ENCODE measurements at regions not wholly inside any gene's neighbourhood (a gene's known extent, or its start where the extent isn't known, plus 50 kb on each side); places are given as distances from the start of the nearest gene placed in this dataset.

DNA sequence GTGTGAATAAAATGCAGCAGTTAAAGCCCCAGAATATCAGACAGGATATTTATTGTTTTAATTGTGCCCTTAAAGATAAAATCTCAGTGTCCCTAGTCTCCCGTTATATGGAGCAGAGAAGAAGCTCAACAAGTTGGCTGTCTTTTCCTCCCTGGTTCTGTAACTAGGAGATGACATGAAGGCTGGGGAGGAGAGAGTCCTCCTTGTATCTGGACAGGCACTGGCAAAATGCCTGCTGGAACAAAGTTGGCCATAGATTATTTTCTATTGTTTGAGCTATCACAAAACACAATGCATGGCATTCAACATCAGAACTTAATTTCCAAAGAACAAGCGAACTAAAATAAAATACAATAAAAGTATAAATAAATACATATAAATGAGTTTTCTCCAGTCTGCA lies 694.9 kb upstream of the KCND2 start:
- no peaks in the 10 kb centered on the region for H3K36me3 ChIP-seq (replicated peaks)
- in situ Hi-C loops (cut with HindIII; ENCODE audit: low pct_ligation_motif_present, low sequenced_read_pairs) = no loop called here
- no peak for DNase-seq
- TF ChIP-seq, protein P1, sequence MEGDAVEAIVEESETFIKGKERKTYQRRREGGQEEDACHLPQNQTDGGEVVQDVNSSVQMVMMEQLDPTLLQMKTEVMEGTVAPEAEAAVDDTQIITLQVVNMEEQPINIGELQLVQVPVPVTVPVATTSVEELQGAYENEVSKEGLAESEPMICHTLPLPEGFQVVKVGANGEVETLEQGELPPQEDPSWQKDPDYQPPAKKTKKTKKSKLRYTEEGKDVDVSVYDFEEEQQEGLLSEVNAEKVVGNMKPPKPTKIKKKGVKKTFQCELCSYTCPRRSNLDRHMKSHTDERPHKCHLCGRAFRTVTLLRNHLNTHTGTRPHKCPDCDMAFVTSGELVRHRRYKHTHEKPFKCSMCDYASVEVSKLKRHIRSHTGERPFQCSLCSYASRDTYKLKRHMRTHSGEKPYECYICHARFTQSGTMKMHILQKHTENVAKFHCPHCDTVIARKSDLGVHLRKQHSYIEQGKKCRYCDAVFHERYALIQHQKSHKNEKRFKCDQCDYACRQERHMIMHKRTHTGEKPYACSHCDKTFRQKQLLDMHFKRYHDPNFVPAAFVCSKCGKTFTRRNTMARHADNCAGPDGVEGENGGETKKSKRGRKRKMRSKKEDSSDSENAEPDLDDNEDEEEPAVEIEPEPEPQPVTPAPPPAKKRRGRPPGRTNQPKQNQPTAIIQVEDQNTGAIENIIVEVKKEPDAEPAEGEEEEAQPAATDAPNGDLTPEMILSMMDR (IDR thresholded peaks at IDR 0.05; ENCODE audit: low read depth, low read length, missing control alignments) = no peak
- no peak overlapping the region for H3K4me3 ChIP-seq (ENCODE audit: low read depth, low read length)
- H3K27me3 ChIP-seq (replicated peaks) = no peaks in the 10 kb centered on the region
- H3K27ac ChIP-seq = no peak overlapping the region

DNA sequence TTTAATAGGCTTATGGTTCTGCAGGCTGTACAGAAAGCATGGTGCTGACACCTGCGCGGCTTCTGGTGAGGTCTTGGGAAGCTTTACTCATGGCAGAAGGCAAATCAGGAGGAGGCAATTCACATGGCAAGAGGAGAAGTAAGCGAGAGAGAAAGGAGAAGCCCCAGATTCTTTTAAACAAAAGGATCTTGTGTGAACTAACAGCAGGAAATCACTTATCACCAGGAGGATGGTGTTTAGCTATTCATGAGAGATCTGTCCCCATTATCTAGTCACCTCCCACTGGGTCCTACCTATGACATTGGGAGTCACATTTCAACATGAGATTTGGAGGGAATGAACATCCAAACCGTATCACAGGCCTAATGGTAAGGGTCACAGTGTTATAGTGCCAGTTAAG lies 678.0 kb upstream of the KCND2 start:
- no peak for DNase-seq
- in situ Hi-C loops (cut with HindIII; ENCODE audit: low pct_ligation_motif_present, low sequenced_read_pairs) = no loop called here
- no peaks in the 10 kb centered on the region for H3K36me3 ChIP-seq (replicated peaks)
- TF ChIP-seq, protein P1 (IDR thresholded peaks at IDR 0.05; ENCODE audit: low read depth, low read length, missing control alignments) = no peak
- H3K4me3 ChIP-seq (ENCODE audit: low read depth, low read length) = no peak overlapping the region
- H3K27me3 ChIP-seq (replicated peaks) = no peaks in the 10 kb centered on the region
- no peak overlapping the region for H3K27ac ChIP-seq

DNA sequence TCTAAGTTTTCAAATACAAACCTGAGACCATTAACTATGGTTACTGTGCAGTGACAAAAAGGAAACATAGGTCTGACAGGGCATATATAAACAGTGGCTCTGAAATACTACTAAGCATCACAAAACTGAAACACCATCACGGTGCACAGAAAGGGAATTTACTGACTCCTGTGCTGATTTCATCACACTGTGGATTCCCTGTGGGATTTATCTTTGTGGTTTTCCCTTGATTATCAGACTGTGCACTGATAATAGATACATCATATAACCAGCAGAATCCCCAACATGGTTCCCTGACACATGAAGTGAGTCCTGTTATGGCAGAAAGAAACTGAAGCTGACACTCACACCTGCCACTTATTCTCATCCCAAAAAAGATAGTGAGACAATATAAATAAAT lies 676.3 kb upstream of the KCND2 start:
- H3K36me3 ChIP-seq (replicated peaks) = no peaks in the 10 kb centered on the region
- H3K4me3 ChIP-seq (ENCODE audit: low read depth, low read length) = no peak overlapping the region
- TF ChIP-seq, protein P1 (IDR thresholded peaks at IDR 0.05; ENCODE audit: low read depth, low read length, missing control alignments) = no peak
- no peak overlapping the region for H3K27ac ChIP-seq
- in situ Hi-C loops (cut with HindIII; ENCODE audit: low pct_ligation_motif_present, low sequenced_read_pairs) = no loop called here
- no peaks in the 10 kb centered on the region for H3K27me3 ChIP-seq (replicated peaks)
- peak; percentile 40 for DNase-seq

DNA sequence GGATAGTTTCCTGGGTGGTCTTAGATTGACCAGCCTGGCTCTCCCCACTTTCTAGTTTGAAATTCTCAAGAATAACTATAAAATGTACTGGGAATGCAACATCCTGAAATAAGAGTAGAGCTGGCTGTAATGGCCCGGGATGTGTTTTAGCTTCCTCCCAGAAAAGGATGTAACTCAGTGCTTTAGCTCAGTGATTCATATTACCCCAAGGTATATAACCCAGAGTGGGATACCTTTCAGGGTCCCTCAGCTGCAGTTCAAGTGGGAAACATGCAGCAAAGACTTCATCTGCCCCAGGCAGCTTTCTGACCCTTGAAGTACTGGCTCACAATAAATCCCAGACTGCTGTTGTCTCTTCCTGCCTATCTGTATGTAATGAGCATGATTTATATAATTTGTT lies 666.7 kb upstream of the KCND2 start:
- no peak overlapping the region for H3K4me3 ChIP-seq (ENCODE audit: low read depth, low read length)
- DNase-seq = no peak
- H3K36me3 ChIP-seq (replicated peaks) = no peaks in the 10 kb centered on the region
- in situ Hi-C loops (cut with HindIII; ENCODE audit: low pct_ligation_motif_present, low sequenced_read_pairs) = no loop called here
- TF ChIP-seq, protein P1 (IDR thresholded peaks at IDR 0.05; ENCODE audit: low read depth, low read length, missing control alignments) = no peak
- H3K27ac ChIP-seq = no peak overlapping the region
- no peaks in the 10 kb centered on the region for H3K27me3 ChIP-seq (replicated peaks)

DNA sequence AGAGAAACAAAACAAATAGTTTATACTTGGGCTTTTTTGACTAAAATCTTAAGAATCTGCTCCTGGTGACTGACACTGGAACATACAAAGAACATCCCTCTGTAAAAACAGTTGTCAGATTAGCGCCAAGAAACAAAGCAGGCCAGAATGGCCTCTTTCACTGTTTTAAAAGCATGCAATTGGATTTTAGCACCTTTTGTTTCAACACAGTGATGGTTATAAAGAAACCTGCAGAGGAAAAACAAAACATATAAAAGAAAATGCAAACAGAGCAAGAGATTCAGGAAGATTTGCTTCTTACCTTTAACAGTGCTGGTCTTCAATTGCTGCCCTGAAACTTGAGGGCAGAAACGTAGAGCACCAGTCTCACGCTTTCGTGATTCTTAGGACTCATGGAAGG lies 652.2 kb upstream of the KCND2 start:
- Histone ChIP-seq H3K36me3 (replicated peaks) (no peaks in the 10 kb centered on the region), H3K27me3 (replicated peaks) (no peaks in the 10 kb centered on the region), H3K27ac (no peak overlapping the region), H3K4me3 (ENCODE audit: low read depth, low read length) (no peak overlapping the region)
- TF ChIP-seq, protein P1 (IDR thresholded peaks at IDR 0.05; ENCODE audit: low read depth, low read length, missing control alignments) = no peak
- in situ Hi-C loops (cut with HindIII; ENCODE audit: low pct_ligation_motif_present, low sequenced_read_pairs) = no loop called here
- DNase-seq = no peak

DNA sequence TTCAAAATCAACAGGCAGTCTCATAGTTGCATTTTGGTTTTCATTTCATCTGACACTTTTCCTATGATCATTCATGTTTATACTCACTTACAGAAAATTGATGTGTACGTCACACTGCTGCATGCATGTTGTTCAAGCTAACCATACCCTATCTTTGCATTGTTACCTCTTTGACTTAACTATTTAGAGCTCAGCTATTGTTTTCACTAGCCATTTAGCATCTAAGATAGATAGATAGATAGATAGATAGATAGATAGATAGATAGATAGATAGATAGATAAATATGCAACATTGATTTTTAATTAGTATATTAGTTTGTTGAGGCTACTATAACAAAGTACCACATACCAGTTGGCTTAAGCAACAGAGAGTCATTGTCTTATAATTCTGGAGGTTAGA lies 649.5 kb upstream of the KCND2 start:
- no peak for DNase-seq
- no peak overlapping the region for H3K4me3 ChIP-seq (ENCODE audit: low read depth, low read length)
- H3K27ac ChIP-seq = no peak overlapping the region
- H3K27me3 ChIP-seq (replicated peaks) = no peaks in the 10 kb centered on the region
- TF ChIP-seq, protein P1 (IDR thresholded peaks at IDR 0.05; ENCODE audit: low read depth, low read length, missing control alignments) = no peak
- in situ Hi-C loops (cut with HindIII; ENCODE audit: low pct_ligation_motif_present, low sequenced_read_pairs) = no loop called here
- H3K36me3 ChIP-seq (replicated peaks) = no peaks in the 10 kb centered on the region

Data from brain microvascular endothelial cell (primary cell).